ENCODE measurements at regions not wholly inside any gene's neighbourhood (a gene's known extent, or its start where the extent isn't known, plus 50 kb on each side); places are given as distances from the start of the nearest gene placed in this dataset.

GRCh38 chr13:90008707-90009149 lies 1338.8 kb upstream of the MIR17HG start:
- H4K20me1 ChIP-seq (replicated peaks; ENCODE audit: control insufficient read depth, insufficient read depth, low read length) = no peaks in the 10 kb centered on the region
- no peak for DNase-seq (ENCODE audit: extremely low read depth in 1 of 4, low spot score in 3 of 4)
- 0% methylated on average over 7 of the region's 7 CpGs for WGBS (ENCODE audit: insufficient coverage, low coverage, missing lambda C conversion rate)
- H3K4me1 ChIP-seq (replicated peaks in 1 of 2; ENCODE audit: control insufficient read depth in 2 of 2, insufficient read depth in 2 of 2, low read length in 2 of 2) = no peaks in the 10 kb centered on the region
- H2AFZ ChIP-seq (ENCODE audit: low read depth, low read length) = no peak overlapping the region
- no TSS peak for BruUV-seq (replicated peaks)
- ChIA-PET POLR2A (no interaction called here), CTCF (ENCODE audit: low intra/inter-chr PET ratio) (no interaction called here)
- no peak overlapping the region for H3K27ac ChIP-seq (ENCODE audit: extremely low read depth, low read depth, low read length)
- H3K36me3 ChIP-seq (ENCODE audit: control insufficient read depth, insufficient read depth, low read length) = no peaks in the 10 kb centered on the region
- no peak overlapping the region for H3K9ac ChIP-seq (ENCODE audit: insufficient read depth in 1 of 2, low read depth in 2 of 2, low read length in 2 of 2)
- H3K79me2 ChIP-seq (ENCODE audit: control insufficient read depth, insufficient read depth, low read length) = no peaks in the 10 kb centered on the region
- FAIRE-seq = no peak
- no peaks in the 10 kb centered on the region for H3K9me1 ChIP-seq (ENCODE audit: control insufficient read depth, insufficient read depth, low read length)
- no peak for TF ChIP-seq MAFF (IDR thresholded peaks at IDR 0.05; ENCODE audit: low read length)
- TF ChIP-seq E2F4 (CRISPR knock-in tag; IDR thresholded peaks at IDR 0.05; ENCODE audit: low read depth) = no peak
- peak in 1 of 2 experiments; percentile 65; a peak in 1 of 4 replicates for TF ChIP-seq MCM7 (IDR thresholded peaks at IDR 0.05)
- no peak for TF ChIP-seq RFX1 (IDR thresholded peaks at IDR 0.05)
- in situ Hi-C loops (cut with MboI) (no loop called here), intact Hi-C loops (cut with micrococcal nuclease) (no loop called here)
- H3K9me3 ChIP-seq (replicated peaks; ENCODE audit: control insufficient read depth, insufficient read depth, low read depth, low read length) = no peaks in the 10 kb centered on the region
- H3K4me2 ChIP-seq (ENCODE audit: insufficient read depth, low read length) = no peak overlapping the region
- no peaks in the 10 kb centered on the region for H3K27me3 ChIP-seq (ENCODE audit: control insufficient read depth in 2 of 2, insufficient read depth in 2 of 2, low read length in 2 of 2)
- no peak for ATAC-seq
- no peak overlapping the region for H3K4me3 ChIP-seq

GRCh38 chr13:90014038-90014437 lies 1333.4 kb upstream of the MIR17HG start:
- in situ Hi-C loops (cut with MboI) (no loop called here), intact Hi-C loops (cut with micrococcal nuclease) (no loop called here)
- DNase-seq (ENCODE audit: extremely low read depth in 1 of 4, low spot score in 3 of 4) (no peak), FAIRE-seq (no peak), ATAC-seq (no peak)
- H4K20me1 ChIP-seq (replicated peaks; ENCODE audit: control insufficient read depth, insufficient read depth, low read length) = no peaks in the 10 kb centered on the region
- H3K4me2 ChIP-seq (ENCODE audit: insufficient read depth, low read length) = no peak overlapping the region
- no peaks in the 10 kb centered on the region for H3K27me3 ChIP-seq (ENCODE audit: control insufficient read depth in 2 of 2, insufficient read depth in 2 of 2, low read length in 2 of 2)
- H3K36me3 ChIP-seq (ENCODE audit: control insufficient read depth, insufficient read depth, low read length) = no peaks in the 10 kb centered on the region
- H3K79me2 ChIP-seq (ENCODE audit: control insufficient read depth, insufficient read depth, low read length) = no peaks in the 10 kb centered on the region
- ChIA-PET POLR2A (no interaction called here), CTCF (ENCODE audit: low intra/inter-chr PET ratio) (no interaction called here)
- no peak overlapping the region for H2AFZ ChIP-seq (ENCODE audit: low read depth, low read length)
- no peaks in the 10 kb centered on the region for H3K4me1 ChIP-seq (replicated peaks in 1 of 2; ENCODE audit: control insufficient read depth in 2 of 2, insufficient read depth in 2 of 2, low read length in 2 of 2)
- TF ChIP-seq ZNF507 (tag; conservative IDR thresholded peaks at IDR 0.05) = peak; percentile 98
- TF ChIP-seq THRB (CRISPR knock-in tag; conservative IDR thresholded peaks at IDR 0.05) = no peak
- no peak for TF ChIP-seq ZNF263 (CRISPR knock-in tag; IDR thresholded peaks at IDR 0.05; ENCODE audit: borderline replicate concordance)
- TF ChIP-seq OTX1 (CRISPR knock-in tag; IDR thresholded peaks at IDR 0.05) = 0 out of 2 replicates have a peak, but pooled peaks have one; percentile 42
- 0 out of 2 replicates have a peak, but pooled peaks have one; percentile 15 for TF ChIP-seq NFIX (CRISPR knock-in tag; IDR thresholded peaks at IDR 0.05; ENCODE audit: low read depth)
- TF ChIP-seq RAD21 (CRISPR knock-in tag; conservative IDR thresholded peaks at IDR 0.05 in 1 of 2, IDR thresholded peaks at IDR 0.05 in 1 of 2) = peak in 1 of 2 experiments; percentile 10; a peak in 1 of 4 replicates
- TF ChIP-seq DEAF1 (CRISPR knock-in tag; IDR thresholded peaks at IDR 0.05) = peak; percentile 16; the same call in 1 of the 2 replicates
- 0 out of 2 replicates have a peak, but pooled peaks have one; percentile 9 for TF ChIP-seq TFAM (CRISPR knock-in tag; conservative IDR thresholded peaks at IDR 0.05)
- WGBS (ENCODE audit: insufficient coverage, low coverage, missing lambda C conversion rate) = 1% methylated on average over 1 of the region's 1 CpG
- H3K9me3 ChIP-seq (replicated peaks; ENCODE audit: control insufficient read depth, insufficient read depth, low read depth, low read length) = no peaks in the 10 kb centered on the region
- no peak overlapping the region for H3K27ac ChIP-seq (ENCODE audit: extremely low read depth, low read depth, low read length)
- no peaks in the 10 kb centered on the region for H3K9me1 ChIP-seq (ENCODE audit: control insufficient read depth, insufficient read depth, low read length)
- no TSS peak for BruUV-seq (replicated peaks)
- H3K9ac ChIP-seq (ENCODE audit: insufficient read depth in 1 of 2, low read depth in 2 of 2, low read length in 2 of 2) = no peak overlapping the region
- H3K4me3 ChIP-seq = no peak overlapping the region

Data from K562 (cell line).